H1 (cell line): ENCODE measurements at regions not wholly inside any gene's neighbourhood (a gene's known extent, or its start where the extent isn't known, plus 50 kb on each side); places are given as distances from the start of the nearest gene placed in this dataset.

Experiments
- CTCF ChIA-PET: fragments of 300-600 bp; sonication (Branson Sonifier 250); formaldehyde crosslinking; loops from one replicate; lab custom pipeline; 2021; ENCODE audit not compliant: partially characterized antibody; lab: Charles Lee
- POLR2A ChIA-PET: fragments of 300-600 bp; sonication (Branson Sonifier 250); formaldehyde crosslinking; loops from one replicate; lab custom pipeline; 2021; ENCODE audit warnings: inconsistent platforms; ENCODE audit not compliant: partially characterized antibody; lab: Charles Lee
- DNase-seq, 2 experiments: peaks; one replicate each; pipeline versions ENCODE4 v3.0.0 to v3.0.0-alpha.2; 2010 to 2022; ENCODE audit warnings: low spot score in 2 of 2, low read depth in 1 of 2, mixed read lengths in 1 of 2
- FAIRE-seq: peaks from 2 replicates; lab custom pipeline; 2011; peaks lifted over from hg19 to GRCh38; lab: Jason Lieb, UNC
- H2AFZ ChIP-seq: 2 replicates; pipeline ENCODE4 v1.8.1; 2012; ENCODE audit warnings: low read length, inconsistent platforms
- H2AK5ac ChIP-seq: 2 replicates; pipeline ENCODE4 v1.6.1; 2013; ENCODE audit warnings: low read depth, low read length
- H2BK120ac ChIP-seq: replicated peaks from 2 replicates; pipeline ENCODE3; 2013; ENCODE audit warnings: low read depth, low read length, inconsistent platforms
- H2BK12ac ChIP-seq: 2 replicates; pipeline ENCODE4 v1.6.1; 2013; ENCODE audit warnings: low read depth, low read length
- H2BK15ac ChIP-seq: 2 replicates; pipeline ENCODE4 v1.6.1; 2013; ENCODE audit warnings: low read length
- H2BK20ac ChIP-seq: 2 replicates; pipeline ENCODE4 v1.6.1; 2013; ENCODE audit warnings: low read length
- H2BK5ac ChIP-seq: 2 replicates; pipeline ENCODE4 v1.6.1; 2013; ENCODE audit warnings: low read depth, low read length
- H3K14ac ChIP-seq: 2 replicates; pipeline ENCODE4 v1.6.1; 2013; ENCODE audit warnings: inconsistent platforms; ENCODE audit not compliant: insufficient read length
- H3K18ac ChIP-seq: 2 replicates; pipeline ENCODE4 v1.6.1; 2013; ENCODE audit warnings: low read length; ENCODE audit errors: extremely low read depth
- H3K23ac ChIP-seq: 2 replicates; pipeline ENCODE4 v1.6.1; 2013; ENCODE audit warnings: inconsistent platforms; ENCODE audit not compliant: insufficient read length
- H3K23me2 ChIP-seq: 2 replicates; pipeline ENCODE4 v1.6.1; 2013; ENCODE audit warnings: low read depth, low read length
- H3K27ac ChIP-seq: 2 replicates; pipeline ENCODE4 v1.6.1; 2011; ENCODE audit warnings: low read depth, low read length, inconsistent platforms
- H3K27me3 ChIP-seq, 4 experiments: replicated peaks in 1 of 4; 1 replicate in 1 of 4; 2 replicates in 3 of 4; pipeline versions ENCODE4 v1.6.1 to v1.8.1; 2011 to 2013; ENCODE audit warnings: low read length in 3 of 4, mild to moderate bottlenecking in 3 of 4, inconsistent platforms in 2 of 4, mixed read lengths in 2 of 4, moderate library complexity in 1 of 4; ENCODE audit not compliant: control insufficient read depth in 3 of 4, insufficient read depth in 3 of 4; ENCODE audit errors: extremely low read depth in 1 of 4
- H3K36me3 ChIP-seq, 4 experiments: 2 replicates each; pipeline versions ENCODE4 v1.6.1 to v1.8.1; 2011 to 2013; ENCODE audit warnings: mild to moderate bottlenecking in 4 of 4, low read length in 3 of 4, moderate library complexity in 2 of 4, control low read depth in 1 of 4, inconsistent platforms in 1 of 4; ENCODE audit not compliant: insufficient read depth in 4 of 4, control insufficient read depth in 2 of 4
- H3K4ac ChIP-seq: replicated peaks from 2 replicates; pipeline ENCODE3; 2013; ENCODE audit warnings: low read length, low read depth, mixed read lengths, inconsistent platforms; ENCODE audit not compliant: insufficient read length
- H3K4me1 ChIP-seq, 4 experiments: replicated peaks in 1 of 4; 1 replicate in 1 of 4; 2 replicates in 3 of 4; pipeline versions ENCODE4 v1.6.1 to v1.8.1; 2011 to 2013; ENCODE audit warnings: low read length in 3 of 4, inconsistent platforms in 2 of 4, mixed read lengths in 1 of 4; ENCODE audit not compliant: insufficient read depth in 4 of 4, control insufficient read depth in 3 of 4
- H3K4me2 ChIP-seq, 2 experiments: 2 replicates each; pipeline versions ENCODE4 v1.6.1 to v1.8.1; 2011 to 2013; ENCODE audit warnings: low read depth in 2 of 2, low read length in 2 of 2, control low read depth in 1 of 2, inconsistent platforms in 1 of 2, mild to moderate bottlenecking in 1 of 2; ENCODE audit not compliant: insufficient read depth in 1 of 2
- H3K4me3 ChIP-seq, 4 experiments: fragments of 200-600, 300-600 bp in 1 of 4; sonication (generic), shearing (Covaris generic), sonication (Bioruptor Twin) in 1 of 4; 2 replicates each; pipeline versions ENCODE4 v1.5.1 to v1.8.1; 2011 to 2016; ENCODE audit warnings: low read length in 4 of 4, low read depth in 3 of 4, control low read depth in 2 of 4, inconsistent platforms in 2 of 4, mild to moderate bottlenecking in 2 of 4, mixed read lengths in 1 of 4, moderate library complexity in 1 of 4; ENCODE audit not compliant: insufficient read depth in 2 of 4; ENCODE audit errors: extremely low read depth in 1 of 4
- H3K56ac ChIP-seq: replicated peaks from 2 replicates; pipeline ENCODE3; 2013; ENCODE audit warnings: low read depth, mild to moderate bottlenecking, mixed read lengths, low read length, inconsistent platforms; ENCODE audit not compliant: insufficient read length
- H3K79me1 ChIP-seq: 2 replicates; pipeline ENCODE4 v1.6.1; 2013; ENCODE audit warnings: low read depth, low read length, control low read depth
- H3K79me2 ChIP-seq, 2 experiments: 2 replicates each; pipeline versions ENCODE4 v1.6.1 to v1.8.1; 2012 to 2013; ENCODE audit warnings: low read length in 2 of 2, mild to moderate bottlenecking in 2 of 2, inconsistent platforms in 1 of 2; ENCODE audit not compliant: insufficient read depth in 2 of 2, control insufficient read depth in 1 of 2
- H3K9ac ChIP-seq, 4 experiments: replicated peaks in 1 of 4; 1 replicate in 1 of 4; 2 replicates in 3 of 4; pipeline versions ENCODE4 v1.6.1 to v1.8.1; 2011 to 2013; ENCODE audit warnings: low read depth in 3 of 4, low read length in 3 of 4, control low read depth in 2 of 4, mild to moderate bottlenecking in 2 of 4, moderate library complexity in 2 of 4, inconsistent platforms in 1 of 4; ENCODE audit errors: extremely low read depth in 1 of 4
- H3K9me3 ChIP-seq, 2 experiments: 2 replicates each; pipeline versions ENCODE4 v1.6.1 to v1.8.1; 2012 to 2013; ENCODE audit warnings: mild to moderate bottlenecking in 2 of 2, moderate library complexity in 2 of 2, control low read depth in 1 of 2, inconsistent platforms in 1 of 2, low read depth in 1 of 2, low read length in 1 of 2, mixed read lengths in 1 of 2; ENCODE audit not compliant: insufficient read depth in 2 of 2
- H4K20me1 ChIP-seq, 2 experiments: replicated peaks in 1 of 2; 2 replicates each; pipeline versions ENCODE3 to v1.8.1; 2011 to 2013; ENCODE audit warnings: inconsistent platforms in 2 of 2, low read length in 2 of 2, mild to moderate bottlenecking in 1 of 2; ENCODE audit not compliant: insufficient read depth in 2 of 2, control insufficient read depth in 1 of 2
- H4K5ac ChIP-seq: 2 replicates; pipeline ENCODE4 v1.6.1; 2013; ENCODE audit warnings: low read length, low read depth, mixed read lengths, inconsistent platforms; ENCODE audit not compliant: insufficient read length
- H4K8ac ChIP-seq: 2 replicates; pipeline ENCODE4 v1.8.0; 2013; ENCODE audit warnings: mild to moderate bottlenecking, moderate library complexity, low read length, inconsistent platforms; ENCODE audit not compliant: insufficient read depth; ENCODE audit errors: extremely low read depth
- H4K91ac ChIP-seq: replicated peaks from 2 replicates; pipeline ENCODE3; 2013; ENCODE audit warnings: low read length, mixed read lengths, inconsistent platforms; ENCODE audit not compliant: insufficient read length
- CEBPB ChIP-seq: IDR thresholded peaks from 2 replicates; pipeline ENCODE4 v1.6.1; 2012; ENCODE audit warnings: low read depth, low read length
- ZNF274 ChIP-seq: IDR thresholded peaks from 2 replicates; pipeline ENCODE4 v1.7.0; 2012; ENCODE audit warnings: low read length, borderline replicate concordance; ENCODE audit errors: extremely low read depth

DNA sequence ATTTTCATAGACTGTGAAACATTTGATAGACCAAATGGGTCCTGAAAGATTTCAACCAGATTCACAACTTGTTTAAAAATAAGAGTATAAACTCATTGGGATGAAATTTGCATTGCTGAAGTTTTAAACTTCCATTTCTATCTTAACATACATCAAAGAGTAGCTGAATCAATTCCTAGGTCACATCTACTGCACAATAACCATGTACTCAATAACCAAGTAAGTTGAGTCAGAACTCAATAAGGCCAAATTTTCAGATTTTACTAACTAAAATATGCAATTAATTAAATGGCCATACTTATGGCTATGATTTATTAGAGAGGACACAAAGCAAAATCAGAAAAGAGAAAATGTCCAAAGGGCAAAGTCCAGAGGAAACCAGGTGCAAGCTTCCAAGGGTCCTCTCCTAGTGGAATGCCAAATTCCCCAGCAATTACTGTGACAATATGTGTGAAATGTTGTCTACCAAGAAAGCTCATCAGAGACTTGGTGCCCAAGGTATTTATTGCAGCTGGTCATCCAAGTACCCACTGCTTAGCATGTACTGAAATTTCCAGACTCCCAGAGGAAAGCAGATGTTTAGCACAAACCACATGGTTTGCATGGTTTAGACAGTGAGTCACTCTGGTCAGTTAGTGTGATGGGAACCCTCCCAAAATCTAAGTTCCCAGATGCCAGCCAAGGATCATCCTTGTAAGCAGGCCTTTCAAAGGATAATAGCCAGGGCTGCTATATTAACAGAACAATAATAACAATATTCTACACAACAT is 238.9 kb downstream of the IPMK start:
- Histone ChIP-seq H3K14ac (no peak overlapping the region), H4K5ac (no peak overlapping the region), H3K36me3 (no peaks in the 10 kb centered on the region), H3K18ac (no peak overlapping the region), H3K27me3 (no peaks in the 10 kb centered on the region), H3K79me1 (no peaks in the 10 kb centered on the region), H2BK5ac (no peak overlapping the region), H2AFZ (no peak overlapping the region), H3K23me2 (no peaks in the 10 kb centered on the region), H2BK15ac (no peak overlapping the region), H2AK5ac (no peak overlapping the region), H3K23ac (no peak overlapping the region), H4K8ac (no peak overlapping the region), H2BK120ac (no peak overlapping the region), H3K79me2 (no peaks in the 10 kb centered on the region), H3K9me3 (peaks cover 11 to 15% of the 10 kb centered on the region in 2 experiments), H3K56ac (no peak overlapping the region), H3K4me2 (no peak overlapping the region), H4K20me1 (no peaks in the 10 kb centered on the region), H3K27ac (no peak overlapping the region), H3K9ac (no peak overlapping the region), H3K4ac (no peak overlapping the region), H3K4me1 (no peaks in the 10 kb centered on the region), H4K91ac (no peak overlapping the region), H2BK20ac (no peak overlapping the region), H3K4me3 (no peak overlapping the region), H2BK12ac (no peak overlapping the region)
- no peak for DNase-seq
- ChIA-PET CTCF (no interaction called here), POLR2A (no interaction called here)
- FAIRE-seq, result no peak
- TF ChIP-seq CEBPB (peak; percentile 9; the same call in 1 of the 2 replicates), ZNF274 (no peak)
